ENCODE measurements at regions not wholly inside any gene's neighbourhood (a gene's known extent, or its start where the extent isn't known, plus 50 kb on each side); places are given as distances from the start of the nearest gene placed in this dataset.

GRCh38 chr18:56197241-56197859, 441.0 kb downstream of the TXNL1 start:
- Histone ChIP-seq H3K27me3 (replicated peaks; ENCODE audit: insufficient read depth, low read length) (no peaks in the 10 kb centered on the region), H3K27ac (ENCODE audit: low read length) (no peak overlapping the region), H3K36me3 (replicated peaks; ENCODE audit: insufficient read depth, low read length) (no peaks in the 10 kb centered on the region), H2AFZ (ENCODE audit: low read length) (no peak overlapping the region), H3K4me2 (ENCODE audit: low read depth, low read length) (no peak overlapping the region), H3K79me2 (ENCODE audit: low read length) (no peaks in the 10 kb centered on the region), H3K9ac (ENCODE audit: low read length) (no peak overlapping the region), H3K4me1 (ENCODE audit: low read length) (no peaks in the 10 kb centered on the region; the same call in 1 of the 2 replicates), H4K20me1 (ENCODE audit: insufficient read depth, low read length) (no peaks in the 10 kb centered on the region), H3K4me3 (ENCODE audit: low read length) (no peak overlapping the region), H3K9me3 (replicated peaks; ENCODE audit: insufficient read depth, low read length) (no peaks in the 10 kb centered on the region), H3K9me2 (replicated peaks; ENCODE audit: insufficient read depth, low read length) (no peaks in the 10 kb centered on the region), H3F3A (ENCODE audit: insufficient read depth, low read length) (no peaks in the 10 kb centered on the region)
- no peak for DNase-seq
- TF ChIP-seq CTCF (IDR thresholded peaks at IDR 0.05; ENCODE audit: low read length) (no peak), EZH2phosphoT487 (IDR thresholded peaks at IDR 0.05; ENCODE audit: low read length) (no peak), EZH2 (optimal IDR thresholded peaks at IDR 0.05; ENCODE audit: low read depth, low read length) (no peak)

DNA sequence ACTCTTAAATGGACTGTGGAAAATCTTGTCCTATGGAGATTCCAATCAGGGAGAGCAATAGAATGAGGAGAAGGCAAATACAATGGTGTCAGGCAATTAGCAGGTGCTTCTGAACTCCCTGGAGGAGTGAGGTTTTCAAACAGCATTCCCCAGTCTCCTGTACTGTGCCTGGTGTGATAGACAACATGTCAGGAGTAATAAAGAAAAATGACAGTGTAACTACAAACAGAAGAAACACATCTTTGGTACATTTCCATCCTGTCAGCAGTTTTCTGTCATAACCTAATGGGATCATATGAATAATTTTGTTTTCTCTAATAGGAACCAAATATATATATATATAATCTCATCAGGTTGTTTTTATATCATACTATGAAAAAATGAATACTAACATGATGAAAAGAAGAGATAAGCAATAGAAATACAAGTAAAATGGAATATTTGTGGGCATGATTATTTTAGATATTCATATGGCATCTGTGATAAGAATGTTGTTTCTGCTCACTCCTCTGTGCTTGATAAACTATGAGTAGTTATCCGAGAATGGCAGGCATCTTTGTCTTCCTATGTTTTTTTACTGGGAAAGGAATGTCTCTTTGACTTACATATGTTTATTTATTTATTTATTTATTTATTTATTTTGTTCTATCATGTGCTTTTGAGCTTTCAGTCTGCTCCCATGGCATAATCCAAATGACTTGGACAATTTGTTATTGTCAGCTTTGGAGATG, 441.7 kb downstream of the TXNL1 start:
- no peak overlapping the region for H3K4me2 ChIP-seq (ENCODE audit: low read depth, low read length)
- H3K9ac ChIP-seq (ENCODE audit: low read length) = no peak overlapping the region
- no peaks in the 10 kb centered on the region; the same call in 1 of the 2 replicates for H3K4me1 ChIP-seq (ENCODE audit: low read length)
- no peaks in the 10 kb centered on the region for H3K36me3 ChIP-seq (replicated peaks; ENCODE audit: insufficient read depth, low read length)
- H2AFZ ChIP-seq (ENCODE audit: low read length) = no peak overlapping the region
- no peak overlapping the region for H3K4me3 ChIP-seq (ENCODE audit: low read length)
- no peak for TF ChIP-seq CTCF (IDR thresholded peaks at IDR 0.05; ENCODE audit: low read length)
- no peak for TF ChIP-seq EZH2phosphoT487 (IDR thresholded peaks at IDR 0.05; ENCODE audit: low read length)
- no peak for TF ChIP-seq EZH2 (optimal IDR thresholded peaks at IDR 0.05; ENCODE audit: low read depth, low read length)
- no peaks in the 10 kb centered on the region for H3K79me2 ChIP-seq (ENCODE audit: low read length)
- no peaks in the 10 kb centered on the region for H3K27me3 ChIP-seq (replicated peaks; ENCODE audit: insufficient read depth, low read length)
- DNase-seq = no peak
- no peaks in the 10 kb centered on the region for H3F3A ChIP-seq (ENCODE audit: insufficient read depth, low read length)
- no peaks in the 10 kb centered on the region for H4K20me1 ChIP-seq (ENCODE audit: insufficient read depth, low read length)
- H3K9me2 ChIP-seq (replicated peaks; ENCODE audit: insufficient read depth, low read length) = no peaks in the 10 kb centered on the region
- H3K27ac ChIP-seq (ENCODE audit: low read length) = no peak overlapping the region
- H3K9me3 ChIP-seq (replicated peaks; ENCODE audit: insufficient read depth, low read length) = no peaks in the 10 kb centered on the region

DNA sequence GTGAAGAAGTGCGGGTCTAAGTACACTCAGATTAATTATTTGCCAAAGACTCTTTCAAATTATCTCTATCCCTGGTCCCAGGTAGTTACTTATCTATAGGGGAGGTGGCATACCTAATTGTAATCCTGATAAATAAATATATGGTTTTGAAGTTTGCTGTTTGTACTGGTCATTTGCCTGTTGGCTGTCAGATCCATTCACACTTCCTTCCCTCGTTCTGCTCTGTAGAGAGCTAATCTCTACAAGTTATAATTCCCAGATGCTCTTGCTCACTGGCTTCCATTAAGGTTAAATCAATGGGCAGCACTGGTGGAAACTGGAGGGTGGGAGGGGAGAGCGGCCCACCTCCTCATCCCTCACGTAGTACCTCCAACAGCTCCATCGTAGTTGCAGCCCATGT, 447.1 kb downstream of the TXNL1 start:
- H3K9ac ChIP-seq (ENCODE audit: low read length) = no peak overlapping the region
- H3K79me2 ChIP-seq (ENCODE audit: low read length) = no peaks in the 10 kb centered on the region
- TF ChIP-seq EZH2phosphoT487 (IDR thresholded peaks at IDR 0.05; ENCODE audit: low read length) (no peak), CTCF (IDR thresholded peaks at IDR 0.05; ENCODE audit: low read length) (no peak), EZH2 (optimal IDR thresholded peaks at IDR 0.05; ENCODE audit: low read depth, low read length) (no peak)
- H3K27ac ChIP-seq (ENCODE audit: low read length) = no peak overlapping the region
- DNase-seq = no peak
- no peak overlapping the region for H3K4me2 ChIP-seq (ENCODE audit: low read depth, low read length)
- H4K20me1 ChIP-seq (ENCODE audit: insufficient read depth, low read length) = no peaks in the 10 kb centered on the region
- 0 out of 2 replicates have a peak, but pooled peaks cover 4% of the 10 kb centered on the region for H3K4me1 ChIP-seq (ENCODE audit: low read length)
- H3K4me3 ChIP-seq (ENCODE audit: low read length) = no peak overlapping the region
- H3F3A ChIP-seq (ENCODE audit: insufficient read depth, low read length) = no peaks in the 10 kb centered on the region
- H3K9me3 ChIP-seq (replicated peaks; ENCODE audit: insufficient read depth, low read length) = no peaks in the 10 kb centered on the region
- no peaks in the 10 kb centered on the region for H3K36me3 ChIP-seq (replicated peaks; ENCODE audit: insufficient read depth, low read length)
- no peaks in the 10 kb centered on the region for H3K27me3 ChIP-seq (replicated peaks; ENCODE audit: insufficient read depth, low read length)
- no peaks in the 10 kb centered on the region for H3K9me2 ChIP-seq (replicated peaks; ENCODE audit: insufficient read depth, low read length)
- no peak overlapping the region for H2AFZ ChIP-seq (ENCODE audit: low read length)

Measured in MM.1S (cell line).